WI38 (cell line): ENCODE measurements at regions not wholly inside any gene's neighbourhood (a gene's known extent, or its start where the extent isn't known, plus 50 kb on each side); places are given as distances from the start of the nearest gene placed in this dataset.
"Not testable (repeated sequence)": the region's sequence is repeated elsewhere in the genome, so short reads cannot be mapped to it uniquely, and the experiment has no call there.

Experiments
- H3K4me3 ChIP-seq: 2 replicates; pipeline ENCODE4 v1.5.1; 2011; ENCODE audit warnings: low read depth, mild to moderate bottlenecking, control low read depth, low read length
- TF ChIP-seq, protein P1 (sequence below): IDR thresholded peaks from 2 replicates; pipeline ENCODE4 v1.5.1; 2012; ENCODE audit warnings: low read depth, mild to moderate bottlenecking, control low read depth, low read length

DNA sequence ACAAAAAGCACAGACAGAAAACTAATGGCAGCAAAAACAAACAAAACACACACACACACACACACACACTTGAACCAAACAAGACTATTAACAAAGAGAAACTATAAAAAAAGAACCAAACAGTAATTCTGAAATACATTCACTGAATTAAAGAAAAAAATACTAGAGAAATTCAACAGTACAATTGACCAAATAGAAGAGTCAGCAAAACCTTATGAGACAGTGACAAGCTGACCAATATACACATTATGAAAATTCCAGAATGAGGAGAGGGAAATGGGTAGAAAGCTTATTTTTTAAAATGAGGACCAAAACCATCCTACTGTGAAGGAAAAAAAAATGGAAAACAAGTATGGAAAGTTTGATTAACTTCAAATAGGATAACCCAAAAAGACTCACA, 212.2 kb upstream of the BTBD3 start:
- no peak overlapping the region for H3K4me3 ChIP-seq
- TF ChIP-seq, protein P1, sequence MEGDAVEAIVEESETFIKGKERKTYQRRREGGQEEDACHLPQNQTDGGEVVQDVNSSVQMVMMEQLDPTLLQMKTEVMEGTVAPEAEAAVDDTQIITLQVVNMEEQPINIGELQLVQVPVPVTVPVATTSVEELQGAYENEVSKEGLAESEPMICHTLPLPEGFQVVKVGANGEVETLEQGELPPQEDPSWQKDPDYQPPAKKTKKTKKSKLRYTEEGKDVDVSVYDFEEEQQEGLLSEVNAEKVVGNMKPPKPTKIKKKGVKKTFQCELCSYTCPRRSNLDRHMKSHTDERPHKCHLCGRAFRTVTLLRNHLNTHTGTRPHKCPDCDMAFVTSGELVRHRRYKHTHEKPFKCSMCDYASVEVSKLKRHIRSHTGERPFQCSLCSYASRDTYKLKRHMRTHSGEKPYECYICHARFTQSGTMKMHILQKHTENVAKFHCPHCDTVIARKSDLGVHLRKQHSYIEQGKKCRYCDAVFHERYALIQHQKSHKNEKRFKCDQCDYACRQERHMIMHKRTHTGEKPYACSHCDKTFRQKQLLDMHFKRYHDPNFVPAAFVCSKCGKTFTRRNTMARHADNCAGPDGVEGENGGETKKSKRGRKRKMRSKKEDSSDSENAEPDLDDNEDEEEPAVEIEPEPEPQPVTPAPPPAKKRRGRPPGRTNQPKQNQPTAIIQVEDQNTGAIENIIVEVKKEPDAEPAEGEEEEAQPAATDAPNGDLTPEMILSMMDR: no peak

DNA sequence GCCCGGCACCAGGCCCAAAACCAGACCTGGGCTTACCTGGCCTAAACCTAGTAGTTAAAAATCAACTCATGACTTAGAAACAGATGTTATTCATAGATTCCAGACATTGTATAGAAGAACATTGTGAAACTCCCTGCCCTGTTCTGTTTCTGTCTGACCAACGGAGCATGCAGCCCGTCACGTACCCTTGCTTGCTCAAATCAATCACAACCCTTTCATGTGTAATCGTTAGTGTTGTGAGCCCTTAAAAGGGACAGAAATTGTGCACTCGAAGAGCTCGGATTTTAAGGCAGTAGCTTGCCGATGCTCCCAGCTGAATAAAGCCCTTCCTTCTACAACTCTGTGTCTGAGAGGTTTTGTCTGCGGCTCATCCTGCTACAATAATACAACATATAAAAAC, 209.5 kb upstream of the BTBD3 start:
- H3K4me3 ChIP-seq: not testable (repeated sequence)

DNA sequence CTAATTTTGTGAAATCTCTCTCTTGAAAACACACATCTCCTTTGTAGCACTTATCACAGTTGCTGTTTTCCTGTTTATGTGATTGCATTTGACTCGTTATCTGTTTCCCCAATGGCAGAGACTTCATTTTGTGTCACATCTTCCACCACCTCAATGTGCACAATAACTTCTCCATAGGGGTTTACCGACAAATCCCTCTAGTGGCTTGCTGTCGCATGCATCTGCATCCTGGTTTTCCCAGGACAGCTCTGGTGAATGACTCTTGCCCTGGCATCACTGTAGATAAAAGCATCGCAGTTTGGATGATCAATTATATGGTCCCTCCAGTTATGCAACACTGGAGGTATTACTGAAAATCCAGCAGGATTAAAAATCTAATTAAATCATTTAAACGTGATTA, 206.5 kb upstream of the BTBD3 start:
- no peak overlapping the region for H3K4me3 ChIP-seq
- TF ChIP-seq, protein P1: no peak

DNA sequence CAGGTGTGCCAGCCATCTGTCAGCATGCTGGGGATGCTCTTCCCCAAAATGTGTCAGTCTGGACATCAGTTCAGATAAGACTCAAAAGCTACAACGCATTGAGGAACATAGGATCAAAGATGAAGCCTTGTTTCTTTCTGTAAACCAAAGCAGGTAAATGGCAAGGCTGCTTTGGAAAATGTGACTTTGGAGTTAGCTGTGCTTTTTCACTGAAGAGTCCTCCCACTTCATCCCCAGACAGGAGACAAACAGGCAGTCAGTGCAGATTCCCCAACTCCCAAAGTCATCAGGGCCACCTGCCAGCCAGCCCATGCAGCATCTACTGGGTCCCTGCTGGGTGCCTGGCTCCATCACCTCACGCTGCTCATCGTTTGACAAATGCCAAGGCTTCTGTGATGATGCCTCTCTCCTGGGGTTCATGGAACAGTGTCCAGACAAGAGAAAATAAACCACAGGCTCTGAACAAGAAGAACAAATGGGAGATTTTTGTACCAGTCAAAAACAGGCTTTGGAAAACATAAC, 205.0 kb upstream of the BTBD3 start:
- TF ChIP-seq, protein P1: no peak

DNA sequence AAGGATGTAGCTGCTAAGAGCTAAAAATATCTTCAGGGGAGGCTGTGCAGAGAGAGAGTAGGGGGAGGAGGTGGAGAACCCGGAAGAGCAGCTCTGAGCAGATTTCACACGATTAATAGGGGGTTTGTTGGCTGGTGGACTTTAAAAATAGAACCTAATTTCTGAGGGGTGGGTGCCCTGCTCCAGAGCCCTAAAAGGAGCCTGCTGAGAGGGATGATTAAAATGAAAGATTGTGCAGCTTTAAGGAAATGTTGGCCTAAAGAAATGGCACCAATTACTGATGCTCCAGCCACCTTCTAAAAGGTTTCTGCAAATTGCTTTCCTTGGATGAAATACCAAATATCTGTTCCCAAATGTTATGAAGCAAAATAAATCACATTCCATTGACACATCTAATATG, 202.8 kb upstream of the BTBD3 start:
- H3K4me3 ChIP-seq: no peak overlapping the region
- TF ChIP-seq, protein P1: no peak

More for the DNA sequence above, 205.0 kb upstream of the BTBD3 start:
- H3K4me3 ChIP-seq: no peak overlapping the region

DNA sequence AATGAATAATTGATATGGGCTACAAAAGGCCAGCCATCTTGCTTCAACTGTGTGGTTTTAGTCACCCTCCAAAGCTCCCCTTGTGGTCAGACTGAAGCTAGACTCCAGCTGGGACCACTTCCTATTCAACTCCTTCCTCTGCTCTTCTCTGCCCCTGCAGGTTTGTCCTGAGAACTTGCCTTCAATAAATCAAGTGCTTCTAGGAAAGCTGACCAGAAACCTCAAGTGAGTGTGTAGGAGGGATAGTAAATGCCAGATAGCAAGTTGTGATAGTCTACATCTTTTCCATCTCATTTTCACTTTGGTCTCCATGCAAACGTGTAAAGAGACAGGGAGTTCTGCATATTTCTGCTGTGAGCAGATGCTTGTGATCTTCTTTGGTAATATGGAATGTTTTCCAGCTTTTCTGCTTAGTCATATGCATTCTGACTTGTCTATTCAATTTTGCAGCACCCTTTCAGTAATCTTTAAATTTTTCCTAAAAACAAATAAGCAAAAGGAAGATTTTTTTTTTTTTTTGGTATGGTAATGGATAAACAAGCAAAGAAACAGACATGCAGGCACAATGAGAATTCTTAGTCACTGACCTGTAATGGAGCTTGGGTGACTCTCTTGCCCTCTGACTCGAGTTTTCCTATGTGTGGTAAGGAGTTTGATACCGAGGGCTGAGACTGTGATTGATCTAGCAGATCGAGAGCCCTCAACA, 201.3 kb upstream of the BTBD3 start:
- no peak overlapping the region for H3K4me3 ChIP-seq
- TF ChIP-seq, protein P1: peak; percentile 72

DNA sequence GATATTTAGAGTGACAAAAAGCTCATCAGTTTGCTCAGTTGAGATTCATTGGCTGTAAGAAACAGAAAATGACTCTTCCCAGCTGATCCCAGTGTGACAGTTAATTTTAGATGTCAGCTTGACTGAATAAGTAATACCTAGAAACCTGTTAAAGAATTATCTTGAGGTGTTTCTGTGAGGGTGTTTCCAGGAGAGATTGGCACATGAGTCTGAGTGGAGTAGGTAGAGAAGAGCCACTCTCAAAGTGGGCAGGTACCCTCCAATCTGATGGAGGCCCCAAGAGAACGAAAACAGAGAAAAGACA, 200.8 kb upstream of the BTBD3 start:
- H3K4me3 ChIP-seq: no peak overlapping the region
- TF ChIP-seq, protein P1: no peak

DNA sequence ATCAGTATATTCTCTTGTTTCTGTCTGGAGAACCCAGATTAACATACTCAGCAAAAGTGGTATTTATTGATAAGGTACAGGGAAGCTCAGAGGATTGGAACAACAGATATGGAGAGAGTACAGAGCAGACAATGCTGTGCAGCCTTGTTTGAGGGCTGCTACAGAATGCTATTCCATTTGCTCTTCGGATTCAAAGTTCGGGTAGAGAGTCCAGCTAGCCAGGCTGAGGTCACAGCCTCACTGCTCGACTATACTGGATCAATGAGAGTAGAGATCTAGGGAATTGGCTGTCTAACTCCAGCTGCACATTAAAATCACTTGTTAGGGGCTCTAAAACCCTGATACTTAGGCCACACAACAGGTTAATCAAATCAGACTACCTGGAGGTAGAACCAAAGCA, 200.1 kb upstream of the BTBD3 start:
- no peak overlapping the region for H3K4me3 ChIP-seq
- TF ChIP-seq, protein P1: no peak
